AG04449 (cell line): ENCODE measurements at regions not wholly inside any gene's neighbourhood (a gene's known extent, or its start where the extent isn't known, plus 50 kb on each side); places are given as distances from the start of the nearest gene placed in this dataset.

Experiments used
- CTCF ChIA-PET: fragments of 350-600 bp; formaldehyde crosslinking; extraction: SDS; loops from one replicate; lab custom pipeline; 2021; ENCODE audit warnings: antibody characterized with exemption; lab: Yijun Ruan, JAX
- POLR2A ChIA-PET: fragments of 400-600, 350-600 bp; formaldehyde crosslinking; extraction: SDS; loops from one replicate; lab custom pipeline; 2020; ENCODE audit warnings: antibody characterized with exemption, inconsistent platforms; lab: Yijun Ruan, JAX
- DNase-seq: peaks from one replicate; pipeline ENCODE4 v3.0.0-alpha.2; 2010; ENCODE audit warnings: low read depth, low spot score
- H3K4me3 ChIP-seq: 2 replicates; pipeline ENCODE4 v1.5.1; 2011; ENCODE audit warnings: low read depth, mild to moderate bottlenecking, control low read depth, low read length
- TF ChIP-seq, protein P1 (sequence below): IDR thresholded peaks from one replicate; pipeline ENCODE4 v1.5.1; 2011; ENCODE audit warnings: mild to moderate bottlenecking, moderate library complexity, low read length, control low read depth, inconsistent platforms; ENCODE audit not compliant: insufficient read depth; ENCODE audit errors: missing control alignments

DNA sequence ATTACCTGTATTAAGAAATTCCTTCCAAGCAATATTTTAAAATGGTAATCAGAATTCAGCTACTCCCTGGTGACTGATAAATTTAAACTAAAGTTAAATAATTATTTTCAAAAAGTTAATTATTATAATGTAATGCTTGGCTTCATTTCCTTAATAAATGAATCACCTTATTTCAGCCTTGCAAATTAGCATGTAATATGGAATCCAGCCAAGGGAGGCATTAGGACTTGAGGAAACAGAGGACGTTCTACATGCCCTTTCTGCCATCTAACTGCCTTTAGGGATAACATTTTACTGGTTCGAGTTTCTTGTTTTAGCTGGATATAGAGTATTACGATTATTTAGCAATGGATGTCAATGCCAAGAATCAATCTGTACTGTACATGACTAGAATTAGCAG is 636.3 kb downstream of the TSN start:
- ChIA-PET CTCF (no interaction called here), POLR2A (no interaction called here)
- DNase-seq, result no peak
- no peak overlapping the region for H3K4me3 ChIP-seq
- TF ChIP-seq, protein P1, sequence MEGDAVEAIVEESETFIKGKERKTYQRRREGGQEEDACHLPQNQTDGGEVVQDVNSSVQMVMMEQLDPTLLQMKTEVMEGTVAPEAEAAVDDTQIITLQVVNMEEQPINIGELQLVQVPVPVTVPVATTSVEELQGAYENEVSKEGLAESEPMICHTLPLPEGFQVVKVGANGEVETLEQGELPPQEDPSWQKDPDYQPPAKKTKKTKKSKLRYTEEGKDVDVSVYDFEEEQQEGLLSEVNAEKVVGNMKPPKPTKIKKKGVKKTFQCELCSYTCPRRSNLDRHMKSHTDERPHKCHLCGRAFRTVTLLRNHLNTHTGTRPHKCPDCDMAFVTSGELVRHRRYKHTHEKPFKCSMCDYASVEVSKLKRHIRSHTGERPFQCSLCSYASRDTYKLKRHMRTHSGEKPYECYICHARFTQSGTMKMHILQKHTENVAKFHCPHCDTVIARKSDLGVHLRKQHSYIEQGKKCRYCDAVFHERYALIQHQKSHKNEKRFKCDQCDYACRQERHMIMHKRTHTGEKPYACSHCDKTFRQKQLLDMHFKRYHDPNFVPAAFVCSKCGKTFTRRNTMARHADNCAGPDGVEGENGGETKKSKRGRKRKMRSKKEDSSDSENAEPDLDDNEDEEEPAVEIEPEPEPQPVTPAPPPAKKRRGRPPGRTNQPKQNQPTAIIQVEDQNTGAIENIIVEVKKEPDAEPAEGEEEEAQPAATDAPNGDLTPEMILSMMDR, result no peak

DNA sequence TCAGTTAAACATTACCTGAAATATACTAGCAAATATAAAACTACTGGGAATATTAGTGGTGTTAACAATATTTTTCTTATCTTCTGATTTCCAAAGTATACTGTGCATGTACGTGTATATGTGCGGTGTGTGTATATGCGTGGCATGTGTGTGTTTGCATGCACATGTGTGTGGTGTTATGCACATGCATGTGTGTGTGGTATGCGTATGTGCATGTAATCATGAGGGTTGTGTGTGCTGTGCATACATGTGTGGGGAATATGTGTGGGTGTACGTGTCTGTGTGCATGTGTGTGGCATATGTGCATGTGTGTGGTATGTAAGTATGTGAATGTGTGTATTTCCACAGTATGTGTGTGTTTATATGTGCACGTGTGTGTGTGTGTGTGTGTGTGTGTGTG is 640.2 kb downstream of the TSN start:
- CTCF ChIA-PET, result no interaction called here
- TF ChIP-seq, protein P1, result no peak
- POLR2A ChIA-PET, result no interaction called here
- DNase-seq, result no peak
- no peak overlapping the region for H3K4me3 ChIP-seq

DNA sequence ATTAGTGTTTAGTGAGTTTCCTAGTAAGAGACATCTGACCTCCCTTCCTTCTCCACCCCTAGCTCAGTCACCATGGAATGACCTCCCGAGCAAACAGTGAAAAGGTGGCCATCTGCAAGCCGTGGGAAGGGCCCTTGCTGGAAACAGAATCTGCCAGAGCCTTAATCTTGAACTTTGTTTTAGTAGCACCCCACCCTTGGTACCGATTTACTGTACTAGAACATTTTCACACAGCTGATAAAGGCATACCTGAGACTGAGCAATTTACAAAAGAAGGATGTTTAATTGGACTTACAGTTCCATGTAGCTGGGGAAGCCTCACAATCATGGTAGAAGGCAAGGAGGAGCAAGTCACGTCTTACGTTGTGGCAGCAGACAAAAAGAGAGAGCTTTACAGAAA is 655.8 kb downstream of the TSN start:
- no peak for DNase-seq
- no peak overlapping the region for H3K4me3 ChIP-seq
- ChIA-PET CTCF (no interaction called here), POLR2A (no interaction called here)
- TF ChIP-seq, protein P1, result no peak

DNA sequence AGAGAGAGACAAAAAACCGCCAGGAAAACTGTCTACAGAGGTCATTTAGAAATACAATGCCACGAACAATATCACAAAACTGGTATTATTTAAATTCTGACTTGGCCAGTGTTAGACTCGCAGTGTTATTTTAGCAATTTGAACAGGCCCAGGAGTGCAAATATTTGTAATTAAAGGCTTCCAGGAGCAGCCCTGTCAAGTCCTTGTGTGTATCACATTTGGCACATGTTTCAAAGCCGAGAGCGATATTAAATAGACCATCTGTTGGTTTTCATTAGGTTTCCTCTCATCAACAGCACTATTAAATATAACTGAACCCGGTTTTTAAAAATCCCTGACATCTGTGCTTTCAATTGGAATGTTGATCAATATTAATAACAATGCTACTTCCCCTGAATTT is 656.9 kb downstream of the TSN start:
- CTCF ChIA-PET, result no interaction called here
- DNase-seq, result no peak

DNA sequence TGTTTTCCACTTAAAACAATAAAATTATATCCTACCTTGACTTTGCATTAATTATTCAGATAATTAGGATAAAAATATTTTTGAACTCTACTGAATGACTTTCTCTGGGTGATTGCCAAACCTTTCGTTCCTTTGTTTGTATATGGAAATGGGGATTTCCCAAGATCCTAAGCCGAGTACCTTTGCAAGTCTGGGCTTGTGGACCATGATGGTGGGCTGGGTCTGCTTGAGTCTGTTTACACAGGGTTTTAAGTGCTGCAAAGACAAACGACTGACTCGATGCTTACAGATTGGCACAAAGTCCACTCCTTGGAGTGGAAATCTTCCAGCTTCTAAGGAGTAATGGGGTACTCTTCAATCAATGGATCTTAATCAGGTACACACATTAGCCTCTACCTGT is 659.5 kb downstream of the TSN start:
- CTCF ChIA-PET, result no interaction called here
- POLR2A ChIA-PET, result no interaction called here
- no peak for DNase-seq
- no peak overlapping the region for H3K4me3 ChIP-seq
- TF ChIP-seq, protein P1, result no peak

More for the DNA sequence above, 656.9 kb downstream of the TSN start:
- no peak overlapping the region for H3K4me3 ChIP-seq
- TF ChIP-seq, protein P1, result no peak
- POLR2A ChIA-PET, result no interaction called here

DNA sequence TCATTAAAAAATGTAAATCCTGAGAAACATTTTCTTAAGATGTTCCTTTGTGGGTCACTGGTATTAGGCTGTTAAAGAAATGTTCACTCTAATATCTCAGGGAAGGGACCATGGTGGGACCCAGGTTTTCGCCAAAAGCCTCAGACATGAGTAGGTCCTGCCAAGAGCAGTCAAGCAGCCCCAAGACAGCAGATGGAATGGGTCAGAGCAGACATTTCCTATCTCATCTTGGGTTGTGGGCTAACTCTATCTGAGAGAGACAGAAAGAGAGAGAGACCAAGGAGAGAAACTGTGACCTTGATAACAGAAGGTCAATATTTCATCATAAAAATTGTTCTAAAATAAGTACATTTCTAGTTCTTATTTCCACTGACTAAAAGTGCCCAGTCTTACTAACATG is 661.7 kb downstream of the TSN start:
- ChIA-PET CTCF (no interaction called here), POLR2A (no interaction called here)
- DNase-seq, result no peak
- TF ChIP-seq, protein P1, result no peak
- no peak overlapping the region for H3K4me3 ChIP-seq
